ENCODE measurements at regions not wholly inside any gene's neighbourhood (a gene's known extent, or its start where the extent isn't known, plus 50 kb on each side); places are given as distances from the start of the nearest gene placed in this dataset.

DNA sequence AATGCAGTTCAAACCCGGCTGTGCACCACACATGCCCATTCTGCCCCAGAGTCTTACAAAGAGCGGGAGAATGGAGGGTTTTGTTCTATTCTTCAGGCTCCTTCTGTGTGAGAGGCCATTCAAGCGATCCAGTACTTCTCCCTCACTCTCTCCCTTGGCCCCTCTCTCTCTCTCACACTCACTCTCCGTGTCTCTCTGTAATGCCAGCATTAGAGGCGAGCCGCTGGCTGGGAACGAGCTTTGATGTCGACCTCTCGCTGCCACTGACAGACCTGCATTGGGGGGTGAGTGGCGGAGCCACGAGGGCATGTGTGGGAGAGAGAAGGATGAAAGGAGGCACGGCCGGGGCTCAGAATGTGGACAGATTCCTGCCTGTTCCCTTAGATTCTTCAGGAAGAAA is 231.7 kb upstream of the ARRDC4 start:
- no peaks in the 10 kb centered on the region for H3K4me1 ChIP-seq (ENCODE audit: low read length)
- H4K20me1 ChIP-seq (ENCODE audit: insufficient read depth, low read length): no peaks in the 10 kb centered on the region
- no peaks in the 10 kb centered on the region for H3K79me2 ChIP-seq (ENCODE audit: low read length)
- H3K27ac ChIP-seq (ENCODE audit: low read length): no peak overlapping the region
- H2AFZ ChIP-seq (ENCODE audit: low read depth, low read length): no peak overlapping the region
- H3K9ac ChIP-seq (ENCODE audit: low read length): no peak overlapping the region
- H3K4me3 ChIP-seq (ENCODE audit: low read length): no peak overlapping the region
- no peaks in the 10 kb centered on the region for H3K36me3 ChIP-seq (replicated peaks; ENCODE audit: low read depth, low read length)
- no peaks in the 10 kb centered on the region for H3K27me3 ChIP-seq (ENCODE audit: low read depth, low read length)
- no peak for TF ChIP-seq EZH2phosphoT487 (IDR thresholded peaks at IDR 0.05; ENCODE audit: low read depth)
- TF ChIP-seq, protein P1, sequence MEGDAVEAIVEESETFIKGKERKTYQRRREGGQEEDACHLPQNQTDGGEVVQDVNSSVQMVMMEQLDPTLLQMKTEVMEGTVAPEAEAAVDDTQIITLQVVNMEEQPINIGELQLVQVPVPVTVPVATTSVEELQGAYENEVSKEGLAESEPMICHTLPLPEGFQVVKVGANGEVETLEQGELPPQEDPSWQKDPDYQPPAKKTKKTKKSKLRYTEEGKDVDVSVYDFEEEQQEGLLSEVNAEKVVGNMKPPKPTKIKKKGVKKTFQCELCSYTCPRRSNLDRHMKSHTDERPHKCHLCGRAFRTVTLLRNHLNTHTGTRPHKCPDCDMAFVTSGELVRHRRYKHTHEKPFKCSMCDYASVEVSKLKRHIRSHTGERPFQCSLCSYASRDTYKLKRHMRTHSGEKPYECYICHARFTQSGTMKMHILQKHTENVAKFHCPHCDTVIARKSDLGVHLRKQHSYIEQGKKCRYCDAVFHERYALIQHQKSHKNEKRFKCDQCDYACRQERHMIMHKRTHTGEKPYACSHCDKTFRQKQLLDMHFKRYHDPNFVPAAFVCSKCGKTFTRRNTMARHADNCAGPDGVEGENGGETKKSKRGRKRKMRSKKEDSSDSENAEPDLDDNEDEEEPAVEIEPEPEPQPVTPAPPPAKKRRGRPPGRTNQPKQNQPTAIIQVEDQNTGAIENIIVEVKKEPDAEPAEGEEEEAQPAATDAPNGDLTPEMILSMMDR (IDR thresholded peaks at IDR 0.05; ENCODE audit: low read depth, low read length): no peak
- no peak overlapping the region for H3K4me2 ChIP-seq (ENCODE audit: low read length)
- no peaks in the 10 kb centered on the region for H3K9me3 ChIP-seq (ENCODE audit: insufficient read depth, low read length)

DNA sequence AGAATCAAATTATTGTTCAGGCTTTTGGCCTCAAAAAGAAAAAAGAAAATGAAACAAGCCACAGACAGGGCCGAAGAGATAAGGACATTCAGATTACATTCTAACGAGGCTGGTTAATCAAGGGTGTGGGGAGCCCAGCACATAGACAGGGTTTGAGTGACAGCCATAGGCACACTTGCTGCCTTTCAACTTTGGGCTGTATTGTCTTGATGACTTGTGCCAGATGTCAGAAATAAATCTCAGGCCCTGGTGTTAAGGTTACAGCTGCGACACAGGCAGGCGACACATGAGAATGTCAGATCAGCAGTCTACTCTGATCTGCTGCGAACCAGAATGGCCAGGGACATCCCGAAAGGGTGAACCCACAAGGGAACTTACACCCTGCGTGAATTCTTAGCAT is 231.2 kb upstream of the ARRDC4 start:
- H3K27me3 ChIP-seq (ENCODE audit: low read depth, low read length): no peaks in the 10 kb centered on the region
- H3K9ac ChIP-seq (ENCODE audit: low read length): no peak overlapping the region
- no peaks in the 10 kb centered on the region for H3K9me3 ChIP-seq (ENCODE audit: insufficient read depth, low read length)
- no peak overlapping the region for H2AFZ ChIP-seq (ENCODE audit: low read depth, low read length)
- H3K27ac ChIP-seq (ENCODE audit: low read length): no peak overlapping the region
- no peaks in the 10 kb centered on the region for H4K20me1 ChIP-seq (ENCODE audit: insufficient read depth, low read length)
- no peaks in the 10 kb centered on the region for H3K4me1 ChIP-seq (ENCODE audit: low read length)
- no peak for TF ChIP-seq EZH2phosphoT487 (IDR thresholded peaks at IDR 0.05; ENCODE audit: low read depth)
- TF ChIP-seq, protein P1 (IDR thresholded peaks at IDR 0.05; ENCODE audit: low read depth, low read length): no peak
- H3K36me3 ChIP-seq (replicated peaks; ENCODE audit: low read depth, low read length): no peaks in the 10 kb centered on the region
- H3K79me2 ChIP-seq (ENCODE audit: low read length): no peaks in the 10 kb centered on the region
- H3K4me2 ChIP-seq (ENCODE audit: low read length): no peak overlapping the region
- H3K4me3 ChIP-seq (ENCODE audit: low read length): no peak overlapping the region

DNA sequence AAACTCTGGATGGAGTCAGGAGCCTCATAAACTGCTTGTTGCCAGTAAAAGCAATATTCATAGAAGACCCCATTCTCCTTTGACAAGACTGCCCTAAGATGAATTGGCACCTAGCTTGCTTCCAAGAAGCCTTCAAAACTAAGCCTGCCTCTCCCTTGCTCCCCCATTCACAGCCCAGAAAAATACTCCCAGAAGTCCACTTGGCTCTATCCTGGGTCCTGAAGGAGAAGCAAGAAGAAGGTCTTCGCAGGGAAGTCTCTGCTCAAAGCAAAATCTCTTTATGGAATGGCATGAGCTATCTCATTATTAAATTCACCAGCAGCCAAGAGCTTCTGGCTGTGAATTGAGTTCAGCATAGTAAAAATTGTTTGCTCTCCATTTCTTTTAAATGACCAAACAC is 230.2 kb upstream of the ARRDC4 start:
- Histone ChIP-seq H3K9me3 (ENCODE audit: insufficient read depth, low read length) (no peaks in the 10 kb centered on the region), H3K36me3 (replicated peaks; ENCODE audit: low read depth, low read length) (no peaks in the 10 kb centered on the region), H3K79me2 (ENCODE audit: low read length) (no peaks in the 10 kb centered on the region), H3K27ac (ENCODE audit: low read length) (no peak overlapping the region), H2AFZ (ENCODE audit: low read depth, low read length) (no peak overlapping the region), H3K9ac (ENCODE audit: low read length) (no peak overlapping the region), H3K4me3 (ENCODE audit: low read length) (no peak overlapping the region), H4K20me1 (ENCODE audit: insufficient read depth, low read length) (no peaks in the 10 kb centered on the region), H3K27me3 (ENCODE audit: low read depth, low read length) (no peaks in the 10 kb centered on the region), H3K4me1 (ENCODE audit: low read length) (no peaks in the 10 kb centered on the region), H3K4me2 (ENCODE audit: low read length) (no peak overlapping the region)
- no peak for TF ChIP-seq EZH2phosphoT487 (IDR thresholded peaks at IDR 0.05; ENCODE audit: low read depth)
- TF ChIP-seq, protein P1 (IDR thresholded peaks at IDR 0.05; ENCODE audit: low read depth, low read length): no peak

DNA sequence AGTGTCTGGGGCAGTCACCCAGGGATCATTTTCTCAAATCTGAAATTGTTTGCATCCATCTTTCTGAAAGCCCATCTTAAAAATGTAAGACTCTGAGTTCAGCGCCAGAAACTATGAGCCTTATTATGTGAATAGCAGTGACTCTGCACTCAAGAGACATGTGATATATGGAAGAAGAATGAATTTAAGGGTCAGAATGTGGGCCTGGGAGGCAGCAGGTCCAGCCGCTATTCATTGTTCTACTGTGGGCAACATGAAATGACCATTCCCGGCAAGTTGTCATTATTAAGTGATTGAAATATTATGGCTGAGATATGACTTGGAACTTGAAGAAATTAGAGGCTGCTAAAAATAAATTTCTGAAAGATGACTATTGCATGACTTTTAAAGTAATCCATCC is 228.6 kb upstream of the ARRDC4 start:
- Histone ChIP-seq H3K27me3 (ENCODE audit: low read depth, low read length) (no peaks in the 10 kb centered on the region), H3K9me3 (ENCODE audit: insufficient read depth, low read length) (no peaks in the 10 kb centered on the region), H2AFZ (ENCODE audit: low read depth, low read length) (no peak overlapping the region), H3K4me1 (ENCODE audit: low read length) (no peaks in the 10 kb centered on the region), H3K79me2 (ENCODE audit: low read length) (no peaks in the 10 kb centered on the region), H3K36me3 (replicated peaks; ENCODE audit: low read depth, low read length) (no peaks in the 10 kb centered on the region), H3K4me3 (ENCODE audit: low read length) (no peak overlapping the region), H3K4me2 (ENCODE audit: low read length) (no peak overlapping the region), H3K9ac (ENCODE audit: low read length) (no peak overlapping the region), H4K20me1 (ENCODE audit: insufficient read depth, low read length) (no peaks in the 10 kb centered on the region), H3K27ac (ENCODE audit: low read length) (no peak overlapping the region)
- TF ChIP-seq EZH2phosphoT487 (IDR thresholded peaks at IDR 0.05; ENCODE audit: low read depth): no peak
- TF ChIP-seq, protein P1 (IDR thresholded peaks at IDR 0.05; ENCODE audit: low read depth, low read length): no peak

All from OCI-LY3 (cell line).